Right lobe of liver (tissue), 4 donors: ENCODE measurements at regions not wholly inside any gene's neighbourhood (a gene's known extent, or its start where the extent isn't known, plus 50 kb on each side); places are given as distances from the start of the nearest gene placed in this dataset.

ENCODE experiments used
- CTCF ChIP-seq, 4 donors: fragments of 200-600 bp in 3 of 4; fragments of 450-650 bp in 1 of 4; IDR thresholded peaks; one replicate each; pipeline versions ENCODE4 v1.5.1 to v1.8.0; 2016 to 2022; ENCODE audit warnings: antibody characterized with exemption in 4 of 4, mild to moderate bottlenecking in 2 of 4
- POLR2A ChIP-seq: fragments of 450-650 bp; IDR thresholded peaks from one replicate; pipeline ENCODE4 v1.6.1; 2017; ENCODE audit warnings: antibody characterized with exemption, mild to moderate bottlenecking
- donor health status: DM: no; HTN: no; CAD: no.
- donor health status: DM: no; HTN: no; CAD: no.
- donor health status: DM: no; HTN: yes; CAD: no.

- no peak for TF ChIP-seq CTCF (IDR thresholded peaks at IDR 0.05)
- no peak for TF ChIP-seq POLR2A
Measured at GRCh38 chr18:27415495-27415894, 230.4 kb upstream of the CHST9 start.
